SK-N-SH (cell line): ENCODE measurements at regions not wholly inside any gene's neighbourhood (a gene's known extent, or its start where the extent isn't known, plus 50 kb on each side); places are given as distances from the start of the nearest gene placed in this dataset.

Experiments used
- CTCF ChIA-PET: fragments of 300-600, 350-600 bp; formaldehyde crosslinking; extraction: SDS; loops from one replicate; lab custom pipeline; 2021; lab: Yijun Ruan, JAX
- POLR2A ChIA-PET: fragments of 350-600 bp; sonication (Branson Sonifier 250); formaldehyde crosslinking; extraction: SDS; loops from one replicate; lab custom pipeline; 2020; ENCODE audit warnings: antibody characterized with exemption, inconsistent platforms; lab: Yijun Ruan, JAX
- DNase-seq: peaks from one replicate; pipeline ENCODE4 v3.0.0; 2012
- H2AFZ ChIP-seq: fragments of 200-600 bp; sonication (generic); 2 replicates; pipeline ENCODE4 v1.8.1; 2016; ENCODE audit warnings: antibody characterized with exemption, mild to moderate bottlenecking, low read depth
- H3F3A ChIP-seq: fragments of 200-600 bp; sonication (generic); replicated peaks from 2 replicates; pipeline ENCODE3; 2016; ENCODE audit warnings: antibody characterized with exemption, mild to moderate bottlenecking; ENCODE audit not compliant: insufficient read depth
- H3K27ac ChIP-seq, 2 experiments: fragments of 200-500 bp in 1 of 2; fragments of 200-600 bp in 1 of 2; sonication (Bioruptor generic) in 1 of 2; sonication (generic), shearing (Covaris generic) in 1 of 2; 2 replicates each; pipeline versions ENCODE4 v1.5.1 to v1.6.1; 2014 to 2016; ENCODE audit warnings: low read depth in 2 of 2, inconsistent platforms in 1 of 2, low read length in 1 of 2, mild to moderate bottlenecking in 1 of 2, mixed read lengths in 1 of 2
- H3K27me3 ChIP-seq: fragments of 200-600 bp; sonication (generic), shearing (Covaris generic); 2 replicates; pipeline ENCODE4 v1.6.1; 2016; ENCODE audit warnings: mixed run types; ENCODE audit not compliant: insufficient read depth
- H3K36me3 ChIP-seq, 2 experiments: fragments of 200-500 bp in 1 of 2; fragments of 200-600 bp in 1 of 2; sonication (Bioruptor generic) in 1 of 2; sonication (generic) in 1 of 2; replicated peaks in 1 of 2; 2 replicates each; pipeline versions ENCODE3 to v1.5.1; 2014 to 2016; ENCODE audit warnings: low read length in 1 of 2, mild to moderate bottlenecking in 1 of 2; ENCODE audit not compliant: insufficient read depth in 2 of 2, control insufficient read depth in 1 of 2
- H3K4me1 ChIP-seq, 2 experiments: fragments of 200-500 bp in 1 of 2; fragments of 200-600 bp in 1 of 2; sonication (Bioruptor generic) in 1 of 2; sonication (generic), shearing (Covaris generic) in 1 of 2; 2 replicates each; pipeline versions ENCODE4 v1.5.1 to v1.6.1; 2014 to 2016; ENCODE audit warnings: low read depth in 1 of 2, low read length in 1 of 2, mixed run types in 1 of 2; ENCODE audit not compliant: insufficient read depth in 2 of 2, control insufficient read depth in 1 of 2
- H3K4me2 ChIP-seq: fragments of 200-600 bp; sonication (generic), shearing (Covaris generic); 2 replicates; pipeline ENCODE4 v1.6.1; 2017; ENCODE audit warnings: mixed run types
- H3K4me3 ChIP-seq, 2 experiments: fragments of 200-500 bp in 1 of 2; fragments of 200-600 bp in 1 of 2; sonication (Bioruptor generic) in 1 of 2; sonication (generic), shearing (Covaris generic) in 1 of 2; 2 replicates each; pipeline versions ENCODE4 v1.5.1 to v1.8.1; 2014 to 2016; ENCODE audit warnings: low read depth in 2 of 2, inconsistent platforms in 1 of 2, low read length in 1 of 2, mild to moderate bottlenecking in 1 of 2, mixed read lengths in 1 of 2, moderate library complexity in 1 of 2
- H3K79me2 ChIP-seq: fragments of 200-600 bp; sonication (generic); 2 replicates; pipeline ENCODE4 v1.8.1; 2017; ENCODE audit warnings: mild to moderate bottlenecking; ENCODE audit not compliant: insufficient read depth
- H3K9ac ChIP-seq: fragments of 200-600 bp; sonication (generic); 2 replicates; pipeline ENCODE4 v1.6.1; 2017; ENCODE audit warnings: mixed run types
- H3K9me2 ChIP-seq: fragments of 200-600 bp; sonication (generic); 2 replicates; pipeline ENCODE4 v1.6.1; 2017; ENCODE audit warnings: mixed run types
- H3K9me3 ChIP-seq: fragments of 200-600 bp; sonication (generic); 2 replicates; pipeline ENCODE4 v1.6.1; 2017; ENCODE audit warnings: mixed run types, mild to moderate bottlenecking, moderate library complexity
- H4K20me1 ChIP-seq: fragments of 200-600 bp; sonication (generic); 2 replicates; pipeline ENCODE4 v1.6.1; 2017; ENCODE audit warnings: mild to moderate bottlenecking, mixed run types; ENCODE audit not compliant: insufficient read depth
- ELF1 ChIP-seq: IDR thresholded peaks from 2 replicates; pipeline ENCODE4 v1.4.0; 2012
- EP300 ChIP-seq, 2 experiments: IDR thresholded peaks; 2 replicates each; pipeline versions ENCODE4 v1.4.0 to v1.6.1; 2012; ENCODE audit warnings: borderline replicate concordance in 1 of 2, low read depth in 1 of 2, low read length in 1 of 2
- EZH2phosphoT487 ChIP-seq: fragments of 200-600 bp; sonication (generic); IDR thresholded peaks from 2 replicates; pipeline ENCODE4 v1.6.1; 2017; ENCODE audit warnings: low read depth, mixed run types, mild to moderate bottlenecking, antibody characterized with exemption, moderate library complexity, borderline replicate concordance
- GABPA ChIP-seq: IDR thresholded peaks from 2 replicates; pipeline ENCODE4 v1.4.0; 2012; ENCODE audit warnings: low read depth, mild to moderate bottlenecking
- MEF2A ChIP-seq: IDR thresholded peaks from 2 replicates; pipeline ENCODE4 v1.4.0; 2012; ENCODE audit warnings: low read depth, borderline replicate concordance
- NRF1 ChIP-seq: IDR thresholded peaks from 2 replicates; pipeline ENCODE4 v1.6.1; 2012; ENCODE audit warnings: low read depth, mild to moderate bottlenecking, low read length
- POLR2AphosphoS5 ChIP-seq: IDR thresholded peaks from 2 replicates; pipeline ENCODE4 v1.6.1; 2012; ENCODE audit warnings: low read depth, low read length
- RAD21 ChIP-seq: IDR thresholded peaks from 2 replicates; pipeline ENCODE4 v1.6.1; 2012; ENCODE audit warnings: mild to moderate bottlenecking, low read length
- RCOR1 ChIP-seq: fragments of 150-350 bp; IDR thresholded peaks from 2 replicates; pipeline ENCODE4 v1.6.1; 2017; ENCODE audit warnings: antibody characterized with exemption, low read length
- RFX5 ChIP-seq: IDR thresholded peaks from 2 replicates; pipeline ENCODE4 v1.6.1; 2012; ENCODE audit warnings: mild to moderate bottlenecking, improper control_type of control experiment, low read length
- RXRA ChIP-seq: IDR thresholded peaks from 2 replicates; pipeline ENCODE4 v1.4.0; 2012; ENCODE audit warnings: low read depth, mild to moderate bottlenecking, borderline replicate concordance
- TAF1 ChIP-seq: IDR thresholded peaks from 2 replicates; pipeline ENCODE4 v1.6.1; 2012; ENCODE audit warnings: low read depth, mild to moderate bottlenecking, low read length, moderate library complexity, borderline replicate concordance
- TEAD4 ChIP-seq: IDR thresholded peaks from 2 replicates; pipeline ENCODE4 v1.4.0; 2012; ENCODE audit warnings: mild to moderate bottlenecking, borderline replicate concordance; ENCODE audit not compliant: insufficient read depth
- YY1 ChIP-seq: IDR thresholded peaks from 2 replicates; pipeline ENCODE4 v1.4.0; 2012; ENCODE audit warnings: low read depth, mild to moderate bottlenecking
- whole genome bisulfite sequencing: methylation state at CpG from one replicate; pipeline ENCODE4 v1.1.6; 2017; ENCODE audit warnings: low lambda C conversion rate; 5-methylcytosine and 5-hydroxymethylcytosine counted together
- TF ChIP-seq, protein P1 (sequence below): IDR thresholded peaks from 2 replicates; pipeline ENCODE4 v1.6.1; 2012; ENCODE audit warnings: mild to moderate bottlenecking, low read depth, low read length, moderate library complexity
- TF ChIP-seq, protein P2 (sequence below): fragments of 150-350 bp; IDR thresholded peaks from 2 replicates; pipeline ENCODE4 v1.6.1; 2016; ENCODE audit warnings: mild to moderate bottlenecking, low read depth, low read length
- TF ChIP-seq, protein P3 (sequence below): fragments of 200-600 bp; sonication (generic); IDR thresholded peaks from 2 replicates; pipeline ENCODE4 v1.6.1; 2017; ENCODE audit warnings: antibody characterized with exemption, mild to moderate bottlenecking, moderate library complexity

DNA sequence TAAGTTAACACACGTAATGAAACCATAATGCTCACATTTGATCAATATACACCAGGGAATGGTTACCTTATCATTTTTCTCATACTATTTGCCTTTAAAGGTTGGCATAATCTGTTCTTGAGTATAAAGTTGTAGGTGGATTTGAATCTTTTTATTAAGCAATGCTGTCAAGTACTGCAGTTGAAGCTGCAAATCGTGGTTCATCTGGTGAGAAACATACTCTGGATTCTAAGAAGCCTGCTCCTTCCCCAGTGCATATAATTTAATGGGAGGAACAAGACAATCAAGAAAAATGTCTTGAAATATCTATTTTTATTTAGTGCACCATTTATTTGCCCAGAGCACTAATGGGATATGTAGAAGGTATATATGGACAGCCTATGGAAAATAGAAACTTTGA, 68.7 kb upstream of the DLX6 start:
- no peak for DNase-seq
- no peak overlapping the region for H3K9ac ChIP-seq
- H3K27me3 ChIP-seq: no peaks in the 10 kb centered on the region; the same call in 1 of the 2 replicates
- H4K20me1 ChIP-seq: no peaks in the 10 kb centered on the region
- H3K79me2 ChIP-seq: no peaks in the 10 kb centered on the region
- H3K4me1 ChIP-seq: no peaks in the 10 kb centered on the region
- CTCF ChIA-PET: interaction anchor here (2.0 kb wide), 1 partner anchor 23 kb away, joined by 7 read pairs; no protein-coding TSS in a partner anchor
- 23% methylated on average over 2 of the region's 2 CpGs for WGBS
- H3K4me3 ChIP-seq: no peak overlapping the region
- H3K9me2 ChIP-seq: no peaks in the 10 kb centered on the region
- H3K9me3 ChIP-seq: no peaks in the 10 kb centered on the region
- H3F3A ChIP-seq: no peaks in the 10 kb centered on the region
- POLR2A ChIA-PET: no interaction called here
- H3K27ac ChIP-seq: no peak overlapping the region
- H2AFZ ChIP-seq: no peak overlapping the region
- no peak overlapping the region for H3K4me2 ChIP-seq
- H3K36me3 ChIP-seq: no peaks in the 10 kb centered on the region
- TF ChIP-seq RAD21 (no peak), TEAD4 (no peak), MEF2A (no peak), ELF1 (no peak), RXRA (no peak), EZH2phosphoT487 (no peak), RCOR1 (no peak), NRF1 (no peak), YY1 (no peak), RFX5 (no peak), TAF1 (no peak), EP300 (IDR thresholded peaks at IDR 0.05; ENCODE audit: borderline replicate concordance in 1 of 2, low read depth in 1 of 2, low read length in 1 of 2) (no peak), GABPA (no peak), POLR2AphosphoS5 (no peak)
- TF ChIP-seq, protein P1, sequence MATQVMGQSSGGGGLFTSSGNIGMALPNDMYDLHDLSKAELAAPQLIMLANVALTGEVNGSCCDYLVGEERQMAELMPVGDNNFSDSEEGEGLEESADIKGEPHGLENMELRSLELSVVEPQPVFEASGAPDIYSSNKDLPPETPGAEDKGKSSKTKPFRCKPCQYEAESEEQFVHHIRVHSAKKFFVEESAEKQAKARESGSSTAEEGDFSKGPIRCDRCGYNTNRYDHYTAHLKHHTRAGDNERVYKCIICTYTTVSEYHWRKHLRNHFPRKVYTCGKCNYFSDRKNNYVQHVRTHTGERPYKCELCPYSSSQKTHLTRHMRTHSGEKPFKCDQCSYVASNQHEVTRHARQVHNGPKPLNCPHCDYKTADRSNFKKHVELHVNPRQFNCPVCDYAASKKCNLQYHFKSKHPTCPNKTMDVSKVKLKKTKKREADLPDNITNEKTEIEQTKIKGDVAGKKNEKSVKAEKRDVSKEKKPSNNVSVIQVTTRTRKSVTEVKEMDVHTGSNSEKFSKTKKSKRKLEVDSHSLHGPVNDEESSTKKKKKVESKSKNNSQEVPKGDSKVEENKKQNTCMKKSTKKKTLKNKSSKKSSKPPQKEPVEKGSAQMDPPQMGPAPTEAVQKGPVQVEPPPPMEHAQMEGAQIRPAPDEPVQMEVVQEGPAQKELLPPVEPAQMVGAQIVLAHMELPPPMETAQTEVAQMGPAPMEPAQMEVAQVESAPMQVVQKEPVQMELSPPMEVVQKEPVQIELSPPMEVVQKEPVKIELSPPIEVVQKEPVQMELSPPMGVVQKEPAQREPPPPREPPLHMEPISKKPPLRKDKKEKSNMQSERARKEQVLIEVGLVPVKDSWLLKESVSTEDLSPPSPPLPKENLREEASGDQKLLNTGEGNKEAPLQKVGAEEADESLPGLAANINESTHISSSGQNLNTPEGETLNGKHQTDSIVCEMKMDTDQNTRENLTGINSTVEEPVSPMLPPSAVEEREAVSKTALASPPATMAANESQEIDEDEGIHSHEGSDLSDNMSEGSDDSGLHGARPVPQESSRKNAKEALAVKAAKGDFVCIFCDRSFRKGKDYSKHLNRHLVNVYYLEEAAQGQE: no peak
- TF ChIP-seq, protein P2, sequence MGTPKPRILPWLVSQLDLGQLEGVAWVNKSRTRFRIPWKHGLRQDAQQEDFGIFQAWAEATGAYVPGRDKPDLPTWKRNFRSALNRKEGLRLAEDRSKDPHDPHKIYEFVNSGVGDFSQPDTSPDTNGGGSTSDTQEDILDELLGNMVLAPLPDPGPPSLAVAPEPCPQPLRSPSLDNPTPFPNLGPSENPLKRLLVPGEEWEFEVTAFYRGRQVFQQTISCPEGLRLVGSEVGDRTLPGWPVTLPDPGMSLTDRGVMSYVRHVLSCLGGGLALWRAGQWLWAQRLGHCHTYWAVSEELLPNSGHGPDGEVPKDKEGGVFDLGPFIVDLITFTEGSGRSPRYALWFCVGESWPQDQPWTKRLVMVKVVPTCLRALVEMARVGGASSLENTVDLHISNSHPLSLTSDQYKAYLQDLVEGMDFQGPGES: no peak
- TF ChIP-seq, protein P3, sequence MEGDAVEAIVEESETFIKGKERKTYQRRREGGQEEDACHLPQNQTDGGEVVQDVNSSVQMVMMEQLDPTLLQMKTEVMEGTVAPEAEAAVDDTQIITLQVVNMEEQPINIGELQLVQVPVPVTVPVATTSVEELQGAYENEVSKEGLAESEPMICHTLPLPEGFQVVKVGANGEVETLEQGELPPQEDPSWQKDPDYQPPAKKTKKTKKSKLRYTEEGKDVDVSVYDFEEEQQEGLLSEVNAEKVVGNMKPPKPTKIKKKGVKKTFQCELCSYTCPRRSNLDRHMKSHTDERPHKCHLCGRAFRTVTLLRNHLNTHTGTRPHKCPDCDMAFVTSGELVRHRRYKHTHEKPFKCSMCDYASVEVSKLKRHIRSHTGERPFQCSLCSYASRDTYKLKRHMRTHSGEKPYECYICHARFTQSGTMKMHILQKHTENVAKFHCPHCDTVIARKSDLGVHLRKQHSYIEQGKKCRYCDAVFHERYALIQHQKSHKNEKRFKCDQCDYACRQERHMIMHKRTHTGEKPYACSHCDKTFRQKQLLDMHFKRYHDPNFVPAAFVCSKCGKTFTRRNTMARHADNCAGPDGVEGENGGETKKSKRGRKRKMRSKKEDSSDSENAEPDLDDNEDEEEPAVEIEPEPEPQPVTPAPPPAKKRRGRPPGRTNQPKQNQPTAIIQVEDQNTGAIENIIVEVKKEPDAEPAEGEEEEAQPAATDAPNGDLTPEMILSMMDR: no peak
